ENCODE measurements at regions not wholly inside any gene's neighbourhood (a gene's known extent, or its start where the extent isn't known, plus 50 kb on each side); places are given as distances from the start of the nearest gene placed in this dataset.

GRCh38 chr5:167555565-167556166, 735.8 kb upstream of the WWC1 start:
- TF ChIP-seq EZH2 (IDR thresholded peaks at IDR 0.05; ENCODE audit: borderline replicate concordance, insufficient read depth, low read depth, low read length, poor library complexity, severe bottlenecking), result no peak
- TF ChIP-seq, protein P1, sequence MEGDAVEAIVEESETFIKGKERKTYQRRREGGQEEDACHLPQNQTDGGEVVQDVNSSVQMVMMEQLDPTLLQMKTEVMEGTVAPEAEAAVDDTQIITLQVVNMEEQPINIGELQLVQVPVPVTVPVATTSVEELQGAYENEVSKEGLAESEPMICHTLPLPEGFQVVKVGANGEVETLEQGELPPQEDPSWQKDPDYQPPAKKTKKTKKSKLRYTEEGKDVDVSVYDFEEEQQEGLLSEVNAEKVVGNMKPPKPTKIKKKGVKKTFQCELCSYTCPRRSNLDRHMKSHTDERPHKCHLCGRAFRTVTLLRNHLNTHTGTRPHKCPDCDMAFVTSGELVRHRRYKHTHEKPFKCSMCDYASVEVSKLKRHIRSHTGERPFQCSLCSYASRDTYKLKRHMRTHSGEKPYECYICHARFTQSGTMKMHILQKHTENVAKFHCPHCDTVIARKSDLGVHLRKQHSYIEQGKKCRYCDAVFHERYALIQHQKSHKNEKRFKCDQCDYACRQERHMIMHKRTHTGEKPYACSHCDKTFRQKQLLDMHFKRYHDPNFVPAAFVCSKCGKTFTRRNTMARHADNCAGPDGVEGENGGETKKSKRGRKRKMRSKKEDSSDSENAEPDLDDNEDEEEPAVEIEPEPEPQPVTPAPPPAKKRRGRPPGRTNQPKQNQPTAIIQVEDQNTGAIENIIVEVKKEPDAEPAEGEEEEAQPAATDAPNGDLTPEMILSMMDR (IDR thresholded peaks at IDR 0.05), result no peak
